HEK293 (cell line): ENCODE measurements at regions not wholly inside any gene's neighbourhood (a gene's known extent, or its start where the extent isn't known, plus 50 kb on each side); places are given as distances from the start of the nearest gene placed in this dataset.

Experiments used
- CTCF ChIA-PET: fragments of 350-600 bp; formaldehyde crosslinking; extraction: SDS; loops from one replicate; lab custom pipeline; 2021; ENCODE audit warnings: antibody characterized with exemption; lab: Yijun Ruan, JAX
- POLR2A ChIA-PET: fragments of 300-600 bp; formaldehyde crosslinking; extraction: SDS; loops from one replicate; lab custom pipeline; 2020; ENCODE audit warnings: antibody characterized with exemption, inconsistent platforms; lab: Yijun Ruan, JAX
- H3K27ac ChIP-seq: fragments of 200-500 bp; sonication (Bioruptor generic); 2 replicates; pipeline ENCODE4 v1.5.1; 2014; ENCODE audit warnings: low read depth, low read length, control low read depth, inconsistent platforms; ENCODE audit errors: extremely low read depth
- H3K36me3 ChIP-seq, 2 experiments: fragments of 200-500 bp in 1 of 2; sonication (Bioruptor generic) in 1 of 2; 1 replicate in 1 of 2; 2 replicates in 1 of 2; pipeline ENCODE4 v1.5.1; 2014 to 2017; ENCODE audit warnings: inconsistent platforms in 2 of 2, low read length in 2 of 2; ENCODE audit not compliant: control insufficient read depth in 2 of 2, insufficient read depth in 1 of 2
- H3K4me1 ChIP-seq: fragments of 200-500 bp; sonication (Bioruptor generic); 2 replicates; pipeline ENCODE4 v1.5.1; 2014; ENCODE audit warnings: mild to moderate bottlenecking, low read length, inconsistent platforms; ENCODE audit not compliant: control insufficient read depth, insufficient read depth
- H3K4me3 ChIP-seq: 2 replicates; pipeline ENCODE4 v1.5.1; 2011; ENCODE audit warnings: low read depth, mild to moderate bottlenecking, control low read depth, low read length, moderate library complexity
- H3K9me3 ChIP-seq: fragments of 200-500 bp; sonication (Bioruptor generic); 2 replicates; pipeline ENCODE4 v1.5.1; 2014; ENCODE audit warnings: low read depth, low read length, inconsistent platforms; ENCODE audit not compliant: control insufficient read depth, insufficient read depth
- GLI2 ChIP-seq: fragments of 450-650 bp; formaldehyde crosslinking; IDR thresholded peaks from 2 replicates; pipeline ENCODE4; 2017; ENCODE audit warnings: missing biosample characterization, missing genetic modification characterization, low read depth, borderline replicate concordance
- SCRT1 ChIP-seq: fragments of 450-650 bp; formaldehyde crosslinking; IDR thresholded peaks from 2 replicates; pipeline ENCODE4 v1.5.1; 2016; ENCODE audit warnings: missing biosample characterization, missing genetic modification characterization, borderline replicate concordance
- SP3 ChIP-seq: fragments of 450-650 bp; formaldehyde crosslinking; IDR thresholded peaks from 2 replicates; pipeline ENCODE4 v1.5.1; 2016; ENCODE audit warnings: missing biosample characterization, missing genetic modification characterization
- ZNF138 ChIP-seq: fragments of 450-650 bp; formaldehyde crosslinking; IDR thresholded peaks from 2 replicates; pipeline ENCODE4 v1.5.1; 2016; ENCODE audit warnings: missing biosample characterization, missing genetic modification characterization, borderline replicate concordance
- ZNF211 ChIP-seq: fragments of 450-650 bp; formaldehyde crosslinking; IDR thresholded peaks from 2 replicates; pipeline ENCODE4 v1.5.1; 2016; ENCODE audit warnings: low read depth, missing biosample characterization, missing genetic modification characterization
- ZNF24 ChIP-seq: fragments of 450-650 bp; formaldehyde crosslinking; IDR thresholded peaks from 2 replicates; pipeline ENCODE4 v1.5.1; 2016; ENCODE audit warnings: missing biosample characterization, missing genetic modification characterization
- ZNF302 ChIP-seq: fragments of 450-650 bp; formaldehyde crosslinking; IDR thresholded peaks from 2 replicates; pipeline ENCODE4 v1.5.1; 2016; ENCODE audit warnings: missing biosample characterization, missing genetic modification characterization, low read depth
- ZNF394 ChIP-seq: fragments of 450-650 bp; formaldehyde crosslinking; IDR thresholded peaks from 2 replicates; pipeline ENCODE4 v1.5.1; 2016; ENCODE audit warnings: missing biosample characterization, missing genetic modification characterization, mild to moderate bottlenecking, moderate library complexity, borderline replicate concordance
- ZNF416 ChIP-seq: fragments of 450-650 bp; formaldehyde crosslinking; IDR thresholded peaks from 2 replicates; pipeline ENCODE4 v1.5.1; 2016; ENCODE audit warnings: missing biosample characterization, missing genetic modification characterization
- ZNF510 ChIP-seq: fragments of 450-650 bp; formaldehyde crosslinking; IDR thresholded peaks from 2 replicates; pipeline ENCODE4 v1.5.1; 2018; ENCODE audit warnings: mild to moderate bottlenecking, missing genetic modification characterization, missing biosample characterization; ENCODE audit not compliant: insufficient replicate concordance
- ZNF514 ChIP-seq: fragments of 450-650 bp; formaldehyde crosslinking; IDR thresholded peaks from 2 replicates; pipeline ENCODE4 v1.5.1; 2016; ENCODE audit warnings: missing biosample characterization, missing genetic modification characterization
- ZNF529 ChIP-seq: fragments of 450-650 bp; formaldehyde crosslinking; IDR thresholded peaks from 2 replicates; pipeline ENCODE4 v1.5.1; 2017; ENCODE audit warnings: missing genetic modification characterization, missing biosample characterization; ENCODE audit not compliant: insufficient replicate concordance
- ZNF548 ChIP-seq: fragments of 450-650 bp; formaldehyde crosslinking; IDR thresholded peaks from 2 replicates; pipeline ENCODE4 v1.5.1; 2016; ENCODE audit warnings: missing biosample characterization, missing genetic modification characterization
- ZNF670 ChIP-seq: fragments of 450-650 bp; formaldehyde crosslinking; IDR thresholded peaks from 2 replicates; pipeline ENCODE4 v1.5.1; 2016; ENCODE audit warnings: missing biosample characterization, missing genetic modification characterization, low read depth
- ZNF677 ChIP-seq: fragments of 450-650 bp; IDR thresholded peaks from 2 replicates; pipeline ENCODE4 v1.5.0; 2018; ENCODE audit warnings: missing biosample characterization, mild to moderate bottlenecking, missing genetic modification characterization, moderate library complexity
- ZNF791 ChIP-seq: fragments of 450-650 bp; formaldehyde crosslinking; IDR thresholded peaks from 2 replicates; pipeline ENCODE4 v1.5.1; 2016; ENCODE audit warnings: missing biosample characterization, missing genetic modification characterization
- ZSCAN23 ChIP-seq: fragments of 450-650 bp; formaldehyde crosslinking; IDR thresholded peaks from 2 replicates; pipeline ENCODE4 v1.5.1; 2016; ENCODE audit warnings: missing biosample characterization, missing genetic modification characterization
- ZXDB ChIP-seq: fragments of 450-650 bp; formaldehyde crosslinking; IDR thresholded peaks from 2 replicates; pipeline ENCODE4 v1.5.1; 2016; ENCODE audit warnings: missing biosample characterization, missing genetic modification characterization
- TF ChIP-seq, protein P1 (sequence below): fragments of 450-650 bp; formaldehyde crosslinking; IDR thresholded peaks from 2 replicates; pipeline ENCODE4 v1.5.1; 2016; ENCODE audit warnings: missing biosample characterization, missing genetic modification characterization
- TF ChIP-seq, protein P2 (sequence below): fragments of 450-650 bp; formaldehyde crosslinking; IDR thresholded peaks from 2 replicates; pipeline ENCODE4 v1.5.1; 2016; ENCODE audit warnings: missing biosample characterization, missing genetic modification characterization
- TF ChIP-seq, protein P3 (sequence below): fragments of 450-650 bp; formaldehyde crosslinking; IDR thresholded peaks from 2 replicates; pipeline ENCODE4 v1.5.1; 2016; ENCODE audit warnings: missing biosample characterization, missing genetic modification characterization, borderline replicate concordance

- CTCF ChIA-PET = no interaction called here
- POLR2A ChIA-PET = no interaction called here
- TF ChIP-seq ZNF670 (tag by site-specific recombination) (no peak), ZNF677 (tag by site-specific recombination) (no peak), ZNF394 (tag by site-specific recombination) (no peak), GLI2 (tag by site-specific recombination) (no peak), ZNF302 (tag by site-specific recombination) (no peak), ZNF514 (tag by site-specific recombination) (no peak), ZNF529 (tag by site-specific recombination) (no peak), ZNF510 (no peak), ZXDB (no peak), ZNF791 (tag by site-specific recombination) (no peak), ZSCAN23 (no peak), ZNF211 (tag by site-specific recombination) (no peak), ZNF548 (tag by site-specific recombination) (no peak), ZNF24 (tag by site-specific recombination) (no peak), SCRT1 (tag by site-specific recombination) (no peak)
- TF ChIP-seq, protein P1, sequence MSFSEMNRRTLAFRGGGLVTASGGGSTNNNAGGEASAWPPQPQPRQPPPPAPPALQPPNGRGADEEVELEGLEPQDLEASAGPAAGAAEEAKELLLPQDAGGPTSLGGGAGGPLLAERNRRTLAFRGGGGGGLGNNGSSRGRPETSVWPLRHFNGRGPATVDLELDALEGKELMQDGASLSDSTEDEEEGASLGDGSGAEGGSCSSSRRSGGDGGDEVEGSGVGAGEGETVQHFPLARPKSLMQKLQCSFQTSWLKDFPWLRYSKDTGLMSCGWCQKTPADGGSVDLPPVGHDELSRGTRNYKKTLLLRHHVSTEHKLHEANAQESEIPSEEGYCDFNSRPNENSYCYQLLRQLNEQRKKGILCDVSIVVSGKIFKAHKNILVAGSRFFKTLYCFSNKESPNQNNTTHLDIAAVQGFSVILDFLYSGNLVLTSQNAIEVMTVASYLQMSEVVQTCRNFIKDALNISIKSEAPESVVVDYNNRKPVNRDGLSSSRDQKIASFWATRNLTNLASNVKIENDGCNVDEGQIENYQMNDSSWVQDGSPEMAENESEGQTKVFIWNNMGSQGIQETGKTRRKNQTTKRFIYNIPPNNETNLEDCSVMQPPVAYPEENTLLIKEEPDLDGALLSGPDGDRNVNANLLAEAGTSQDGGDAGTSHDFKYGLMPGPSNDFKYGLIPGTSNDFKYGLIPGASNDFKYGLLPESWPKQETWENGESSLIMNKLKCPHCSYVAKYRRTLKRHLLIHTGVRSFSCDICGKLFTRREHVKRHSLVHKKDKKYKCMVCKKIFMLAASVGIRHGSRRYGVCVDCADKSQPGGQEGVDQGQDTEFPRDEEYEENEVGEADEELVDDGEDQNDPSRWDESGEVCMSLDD (tag by site-specific recombination) = no peak
- TF ChIP-seq, protein P2, sequence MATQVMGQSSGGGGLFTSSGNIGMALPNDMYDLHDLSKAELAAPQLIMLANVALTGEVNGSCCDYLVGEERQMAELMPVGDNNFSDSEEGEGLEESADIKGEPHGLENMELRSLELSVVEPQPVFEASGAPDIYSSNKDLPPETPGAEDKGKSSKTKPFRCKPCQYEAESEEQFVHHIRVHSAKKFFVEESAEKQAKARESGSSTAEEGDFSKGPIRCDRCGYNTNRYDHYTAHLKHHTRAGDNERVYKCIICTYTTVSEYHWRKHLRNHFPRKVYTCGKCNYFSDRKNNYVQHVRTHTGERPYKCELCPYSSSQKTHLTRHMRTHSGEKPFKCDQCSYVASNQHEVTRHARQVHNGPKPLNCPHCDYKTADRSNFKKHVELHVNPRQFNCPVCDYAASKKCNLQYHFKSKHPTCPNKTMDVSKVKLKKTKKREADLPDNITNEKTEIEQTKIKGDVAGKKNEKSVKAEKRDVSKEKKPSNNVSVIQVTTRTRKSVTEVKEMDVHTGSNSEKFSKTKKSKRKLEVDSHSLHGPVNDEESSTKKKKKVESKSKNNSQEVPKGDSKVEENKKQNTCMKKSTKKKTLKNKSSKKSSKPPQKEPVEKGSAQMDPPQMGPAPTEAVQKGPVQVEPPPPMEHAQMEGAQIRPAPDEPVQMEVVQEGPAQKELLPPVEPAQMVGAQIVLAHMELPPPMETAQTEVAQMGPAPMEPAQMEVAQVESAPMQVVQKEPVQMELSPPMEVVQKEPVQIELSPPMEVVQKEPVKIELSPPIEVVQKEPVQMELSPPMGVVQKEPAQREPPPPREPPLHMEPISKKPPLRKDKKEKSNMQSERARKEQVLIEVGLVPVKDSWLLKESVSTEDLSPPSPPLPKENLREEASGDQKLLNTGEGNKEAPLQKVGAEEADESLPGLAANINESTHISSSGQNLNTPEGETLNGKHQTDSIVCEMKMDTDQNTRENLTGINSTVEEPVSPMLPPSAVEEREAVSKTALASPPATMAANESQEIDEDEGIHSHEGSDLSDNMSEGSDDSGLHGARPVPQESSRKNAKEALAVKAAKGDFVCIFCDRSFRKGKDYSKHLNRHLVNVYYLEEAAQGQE = no peak
Measured at GRCh38 chr7:56222866-56223265, 106.6 kb upstream of the NUPR2 start.

GRCh38 chr7:56219017-56219416, 102.8 kb upstream of the NUPR2 start:
- TF ChIP-seq, protein P3, sequence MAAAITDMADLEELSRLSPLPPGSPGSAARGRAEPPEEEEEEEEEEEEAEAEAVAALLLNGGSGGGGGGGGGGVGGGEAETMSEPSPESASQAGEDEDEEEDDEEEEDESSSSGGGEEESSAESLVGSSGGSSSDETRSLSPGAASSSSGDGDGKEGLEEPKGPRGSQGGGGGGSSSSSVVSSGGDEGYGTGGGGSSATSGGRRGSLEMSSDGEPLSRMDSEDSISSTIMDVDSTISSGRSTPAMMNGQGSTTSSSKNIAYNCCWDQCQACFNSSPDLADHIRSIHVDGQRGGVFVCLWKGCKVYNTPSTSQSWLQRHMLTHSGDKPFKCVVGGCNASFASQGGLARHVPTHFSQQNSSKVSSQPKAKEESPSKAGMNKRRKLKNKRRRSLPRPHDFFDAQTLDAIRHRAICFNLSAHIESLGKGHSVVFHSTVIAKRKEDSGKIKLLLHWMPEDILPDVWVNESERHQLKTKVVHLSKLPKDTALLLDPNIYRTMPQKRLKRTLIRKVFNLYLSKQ (tag by site-specific recombination) = no peak
- TF ChIP-seq ZNF138 (tag by site-specific recombination) (no peak), ZNF416 (no peak), SP3 (tag by site-specific recombination) (no peak), ZNF791 (tag by site-specific recombination) (no peak)
- CTCF ChIA-PET = no interaction called here
- Histone ChIP-seq H3K9me3 (no peaks in the 10 kb centered on the region), H3K4me1 (no peaks in the 10 kb centered on the region), H3K27ac (no peak overlapping the region), H3K36me3 (no peaks in the 10 kb centered on the region), H3K4me3 (no peak overlapping the region)
- POLR2A ChIA-PET = no interaction called here

More at GRCh38 chr7:56222866-56223265, 106.6 kb upstream of the NUPR2 start:
- Histone ChIP-seq H3K27ac (no peak overlapping the region), H3K36me3 (no peaks in the 10 kb centered on the region), H3K9me3 (no peaks in the 10 kb centered on the region), H3K4me1 (no peaks in the 10 kb centered on the region), H3K4me3 (no peak overlapping the region)
